AG04450 (cell line): ENCODE measurements at regions not wholly inside any gene's neighbourhood (a gene's known extent, or its start where the extent isn't known, plus 50 kb on each side); places are given as distances from the start of the nearest gene placed in this dataset. TPM values are rescaled to one million over a fixed set of nuclear protein-coding genes. Genes with fewer than 3 reads are reported as not detected.

ENCODE experiments used
- CTCF ChIA-PET: fragments of 300-600, 350-600 bp; formaldehyde crosslinking; extraction: SDS; loops from one replicate; lab custom pipeline; 2022; ENCODE audit warnings: antibody characterized with exemption, inconsistent platforms; lab: Charles Lee
- POLR2A ChIA-PET: fragments of 350-600 bp; formaldehyde crosslinking; extraction: SDS; loops from one replicate; lab custom pipeline; 2021; ENCODE audit warnings: antibody characterized with exemption, inconsistent platforms; lab: Yijun Ruan, JAX
- DNase-seq: peaks from one replicate; pipeline ENCODE4 v3.0.0-alpha.2; 2011; ENCODE audit warnings: low read depth, low spot score
- H3K27ac ChIP-seq: one replicate; pipeline ENCODE4 v1.5.1; 2012; ENCODE audit warnings: low read depth, low read length, control low read depth
- H3K27me3 ChIP-seq: one replicate; pipeline ENCODE4 v1.6.0; 2012; ENCODE audit warnings: low read length; ENCODE audit not compliant: control insufficient read depth, insufficient read depth
- H3K4me3 ChIP-seq: 2 replicates; pipeline ENCODE4 v1.5.1; 2011; ENCODE audit warnings: mild to moderate bottlenecking, low read depth, low read length, control low read depth
- H3K9me3 ChIP-seq: 2 replicates; pipeline ENCODE4 v1.5.1; 2012; ENCODE audit warnings: low read length; ENCODE audit not compliant: control insufficient read depth, insufficient read depth
- CTCF ChIP-seq: IDR thresholded peaks from 2 replicates; pipeline ENCODE4 v1.5.1; 2011; ENCODE audit warnings: low read depth, low read length, control low read depth, inconsistent platforms
- small RNA-seq: library from RNA; depleted of rRNA; stranded (forward); fragments of <200 nt; gene quantifications from one replicate; pipeline ENCODE3, GENCODE V24; 2012; ENCODE audit warnings: low read depth; ENCODE audit not compliant: insufficient read length

GRCh38 chr4:103773691-103774231 is 54.0 kb upstream of the TACR3 start:
- H3K9me3 ChIP-seq = peaks cover 4% of the 10 kb centered on the region
- CTCF ChIA-PET = no interaction called here
- no peaks in the 10 kb centered on the region for H3K27me3 ChIP-seq
- POLR2A ChIA-PET = no interaction called here
- H3K4me3 ChIP-seq = no peak overlapping the region
- H3K27ac ChIP-seq = no peak overlapping the region
- DNase-seq = no peak
- TF ChIP-seq CTCF = no peak

Small RNA genes in the stretch of these regions (small RNA-seq; reads per million reads assigned to genes)
- not detected for gene RNU6-635P
